PFSK-1 (cell line): ENCODE measurements at regions not wholly inside any gene's neighbourhood (a gene's known extent, or its start where the extent isn't known, plus 50 kb on each side); places are given as distances from the start of the nearest gene placed in this dataset.

ENCODE experiments used
- POLR2AphosphoS5 ChIP-seq: IDR thresholded peaks from 2 replicates; pipeline ENCODE4 v1.6.1; 2012; ENCODE audit warnings: low read depth, mild to moderate bottlenecking, control low read depth, low read length, moderate library complexity
- SIN3A ChIP-seq: IDR thresholded peaks from 2 replicates; pipeline ENCODE4 v1.6.1; 2012; ENCODE audit warnings: mild to moderate bottlenecking, low read length, moderate library complexity, borderline replicate concordance; ENCODE audit not compliant: insufficient read depth

GRCh38 chr12:127448906-127449305, 818.1 kb upstream of the TMEM132C start:
- TF ChIP-seq POLR2AphosphoS5 (no peak), SIN3A (no peak)
